GM10266 (cell line): ENCODE measurements at regions not wholly inside any gene's neighbourhood (a gene's known extent, or its start where the extent isn't known, plus 50 kb on each side); places are given as distances from the start of the nearest gene placed in this dataset.

Source experiments
- DNase-seq: peaks from one replicate; pipeline ENCODE4 v3.0.0; 2012; ENCODE audit errors: extremely low spot score
- TF ChIP-seq, protein P1 (sequence below): IDR thresholded peaks from 2 replicates; pipeline ENCODE4 v1.5.1; 2012; ENCODE audit warnings: mild to moderate bottlenecking, low read depth; ENCODE audit not compliant: control insufficient read depth, insufficient read depth; ENCODE audit errors: missing control alignments

DNA sequence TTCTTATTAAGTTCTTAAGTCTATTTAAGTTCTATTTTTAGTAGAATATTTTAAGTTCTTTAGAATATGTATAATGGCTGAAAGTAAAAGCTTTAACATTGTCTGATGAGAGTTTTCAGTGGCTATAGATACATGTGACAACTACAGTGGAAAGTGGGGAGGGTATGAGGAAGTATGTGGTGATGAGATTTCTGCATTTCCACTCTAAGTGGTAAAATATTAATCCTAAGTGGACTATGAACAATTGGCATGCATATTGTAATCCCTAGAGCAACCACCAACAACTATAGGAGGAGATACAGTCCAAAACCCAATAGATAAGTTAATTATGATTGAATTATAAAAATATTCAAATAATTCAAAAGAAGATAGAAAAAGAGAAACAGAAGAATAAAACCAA is 183.6 kb downstream of the GADD45G start:
- no peak for DNase-seq
- TF ChIP-seq, protein P1, sequence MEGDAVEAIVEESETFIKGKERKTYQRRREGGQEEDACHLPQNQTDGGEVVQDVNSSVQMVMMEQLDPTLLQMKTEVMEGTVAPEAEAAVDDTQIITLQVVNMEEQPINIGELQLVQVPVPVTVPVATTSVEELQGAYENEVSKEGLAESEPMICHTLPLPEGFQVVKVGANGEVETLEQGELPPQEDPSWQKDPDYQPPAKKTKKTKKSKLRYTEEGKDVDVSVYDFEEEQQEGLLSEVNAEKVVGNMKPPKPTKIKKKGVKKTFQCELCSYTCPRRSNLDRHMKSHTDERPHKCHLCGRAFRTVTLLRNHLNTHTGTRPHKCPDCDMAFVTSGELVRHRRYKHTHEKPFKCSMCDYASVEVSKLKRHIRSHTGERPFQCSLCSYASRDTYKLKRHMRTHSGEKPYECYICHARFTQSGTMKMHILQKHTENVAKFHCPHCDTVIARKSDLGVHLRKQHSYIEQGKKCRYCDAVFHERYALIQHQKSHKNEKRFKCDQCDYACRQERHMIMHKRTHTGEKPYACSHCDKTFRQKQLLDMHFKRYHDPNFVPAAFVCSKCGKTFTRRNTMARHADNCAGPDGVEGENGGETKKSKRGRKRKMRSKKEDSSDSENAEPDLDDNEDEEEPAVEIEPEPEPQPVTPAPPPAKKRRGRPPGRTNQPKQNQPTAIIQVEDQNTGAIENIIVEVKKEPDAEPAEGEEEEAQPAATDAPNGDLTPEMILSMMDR, result no peak

DNA sequence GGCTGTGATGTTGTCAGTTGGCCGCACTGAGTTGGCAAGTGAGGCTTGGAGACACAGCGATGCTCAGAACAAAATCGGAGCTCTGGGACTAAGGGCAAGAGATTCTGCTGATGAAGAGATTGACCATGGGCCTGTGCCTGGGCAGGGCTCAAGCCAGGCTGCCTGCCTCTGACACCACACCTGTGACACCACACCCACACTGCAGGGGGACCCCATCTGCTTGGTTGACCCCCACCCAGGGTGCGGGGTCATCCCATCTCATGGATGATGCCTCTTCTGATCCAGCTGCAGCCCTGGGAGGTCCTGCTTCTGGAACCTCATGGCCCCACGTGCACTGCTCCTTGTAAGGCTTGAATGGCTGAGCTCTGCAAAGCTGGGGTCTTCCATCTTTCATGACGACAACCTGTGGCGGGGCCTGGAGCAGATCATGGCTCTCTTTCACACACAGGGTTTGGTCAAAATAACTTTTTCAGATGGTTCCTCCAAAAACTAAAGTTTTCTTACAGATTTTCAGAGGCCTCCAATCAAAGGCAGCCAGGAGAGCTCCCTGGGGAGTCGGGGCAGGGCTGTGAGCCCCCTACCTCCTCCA is 185.2 kb downstream of the GADD45G start:
- TF ChIP-seq, protein P1, result no peak
- DNase-seq, result no peak

DNA sequence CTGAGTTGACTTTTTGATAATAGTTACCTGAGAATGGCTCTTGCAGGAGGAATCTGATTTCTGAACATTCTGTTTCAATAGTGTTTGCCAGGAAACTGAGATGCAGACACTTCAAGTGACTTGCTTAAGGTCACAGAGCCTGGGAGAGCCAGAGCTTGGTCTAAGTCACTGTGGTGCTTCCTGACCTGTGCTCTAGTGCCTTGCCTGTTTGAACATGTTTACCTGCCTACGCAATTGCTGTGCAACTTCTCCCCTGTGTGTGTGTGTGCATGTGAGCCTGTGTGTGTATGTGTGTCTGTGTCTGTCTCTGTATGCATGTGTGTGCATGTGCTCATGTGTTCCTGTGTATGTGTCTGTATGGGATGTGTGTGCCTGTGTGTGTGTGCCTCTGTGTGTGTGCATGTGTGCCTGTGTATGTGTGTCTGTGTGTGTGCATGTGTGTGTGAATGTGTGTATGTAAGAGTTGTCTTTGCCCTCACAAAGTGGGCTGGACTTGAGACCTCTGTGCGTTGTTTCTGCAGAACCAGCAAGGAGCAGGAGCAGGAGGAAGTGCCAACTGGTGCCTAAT is 185.8 kb downstream of the GADD45G start:
- DNase-seq, result no peak

DNA sequence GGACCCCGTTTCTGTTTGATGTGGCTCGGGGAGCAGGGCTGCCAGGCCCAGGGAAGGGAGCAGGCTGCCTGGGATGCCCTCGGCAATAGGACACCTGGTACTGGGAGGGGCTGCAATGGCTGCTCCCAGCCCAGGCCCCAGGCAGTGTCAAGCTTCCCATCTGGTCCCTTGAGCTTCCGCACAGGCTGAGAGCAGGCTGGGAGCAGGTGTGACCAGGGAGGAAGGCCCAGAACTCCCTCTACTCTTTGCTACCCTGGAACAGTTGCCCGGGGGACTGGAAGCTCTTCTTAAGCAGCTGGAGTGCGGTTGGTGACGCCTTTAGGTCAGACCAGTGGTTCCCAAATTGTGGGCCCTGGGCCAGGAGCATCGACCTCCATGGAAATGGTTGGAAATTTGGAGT is 186.9 kb downstream of the GADD45G start:
- DNase-seq, result no peak

More for the DNA sequence above, 185.8 kb downstream of the GADD45G start:
- TF ChIP-seq, protein P1, result no peak

DNA sequence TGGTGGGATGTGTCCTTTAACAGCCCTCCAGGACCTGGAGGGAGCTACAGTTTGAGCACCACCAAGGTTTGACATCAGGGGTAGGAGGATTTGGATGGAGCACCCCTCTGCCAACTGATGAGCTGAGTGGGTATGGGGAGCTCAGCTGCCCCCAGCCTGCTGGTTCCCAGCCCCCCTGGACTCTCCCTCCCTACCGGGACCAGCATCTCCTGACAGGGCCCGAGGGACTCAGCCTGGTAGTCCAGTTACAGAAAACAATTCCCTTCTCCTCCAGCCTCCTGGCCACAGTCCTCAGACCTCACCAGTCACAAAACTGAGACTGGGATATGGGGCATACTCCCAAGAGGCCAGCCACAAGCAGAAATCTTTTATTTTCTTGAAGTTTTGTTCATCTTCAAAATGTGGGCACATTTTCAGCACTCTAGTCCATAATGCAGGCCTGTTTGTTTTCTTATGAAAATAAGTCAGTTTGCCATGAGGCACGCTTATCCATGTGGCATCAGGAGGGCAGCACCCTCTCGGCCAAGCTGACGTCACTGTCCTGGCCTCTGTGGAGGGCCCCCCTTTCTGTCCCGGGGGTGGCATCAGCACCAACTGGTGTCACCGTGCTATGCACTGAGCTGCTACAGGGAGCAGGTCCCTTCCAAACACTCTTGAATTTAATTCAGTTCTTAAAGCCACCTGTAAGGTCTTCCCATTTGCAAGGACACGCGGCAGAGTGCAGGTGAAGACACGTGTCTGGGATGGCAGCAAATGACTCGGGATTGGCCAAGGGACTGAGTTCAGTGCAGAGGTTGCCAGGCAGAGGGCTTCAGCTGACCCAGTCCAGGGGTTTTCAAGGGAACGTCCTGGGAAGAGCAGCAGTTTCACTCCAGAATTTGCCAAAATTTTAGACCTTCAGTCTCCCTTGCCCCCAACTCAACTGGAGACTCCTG is 187.6 kb downstream of the GADD45G start:
- no peak for DNase-seq
- TF ChIP-seq, protein P1, result no peak

More for the DNA sequence above, 186.9 kb downstream of the GADD45G start:
- TF ChIP-seq, protein P1, result no peak

DNA sequence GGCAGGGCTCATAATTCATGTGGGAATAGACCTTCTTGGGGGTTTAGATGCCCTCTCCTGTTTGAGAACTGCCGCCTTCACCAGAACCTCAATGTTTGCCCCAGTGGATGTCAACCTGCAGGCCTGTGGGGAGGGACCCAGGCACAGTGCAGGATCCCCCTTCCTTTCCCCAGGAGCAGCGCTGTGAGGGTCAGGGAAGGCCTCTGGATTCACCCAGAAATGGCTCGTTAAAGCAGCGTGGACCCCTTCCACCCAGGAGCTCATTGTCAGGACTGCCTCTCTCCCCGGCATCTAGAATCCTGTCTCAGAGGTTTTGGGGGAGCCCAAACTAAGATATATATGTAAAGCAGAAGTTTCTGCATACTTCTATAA is 188.3 kb downstream of the GADD45G start:
- no peak for DNase-seq
- TF ChIP-seq, protein P1, result no peak

DNA sequence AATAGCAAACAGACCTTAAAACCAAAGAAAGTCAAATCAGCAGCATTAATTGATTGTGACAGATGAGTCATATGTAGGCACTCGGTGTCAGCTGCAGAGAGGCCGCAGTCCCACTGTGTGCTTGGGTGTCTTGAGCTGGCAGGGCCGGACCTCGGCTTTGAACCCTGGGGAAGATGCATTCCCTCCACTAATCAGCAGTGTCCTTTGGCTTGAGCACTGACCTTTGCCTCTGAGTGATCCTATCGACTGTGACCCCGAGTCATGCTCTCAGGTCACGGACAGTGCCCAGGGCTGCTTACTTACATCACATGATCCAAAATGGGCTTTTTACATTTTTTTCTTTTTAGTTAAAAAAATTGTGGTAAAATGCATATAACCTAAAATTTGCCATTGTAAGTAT is 188.7 kb downstream of the GADD45G start:
- DNase-seq, result no peak
- TF ChIP-seq, protein P1, result no peak
